ENCODE measurements at regions not wholly inside any gene's neighbourhood (a gene's known extent, or its start where the extent isn't known, plus 50 kb on each side); places are given as distances from the start of the nearest gene placed in this dataset.

DNA sequence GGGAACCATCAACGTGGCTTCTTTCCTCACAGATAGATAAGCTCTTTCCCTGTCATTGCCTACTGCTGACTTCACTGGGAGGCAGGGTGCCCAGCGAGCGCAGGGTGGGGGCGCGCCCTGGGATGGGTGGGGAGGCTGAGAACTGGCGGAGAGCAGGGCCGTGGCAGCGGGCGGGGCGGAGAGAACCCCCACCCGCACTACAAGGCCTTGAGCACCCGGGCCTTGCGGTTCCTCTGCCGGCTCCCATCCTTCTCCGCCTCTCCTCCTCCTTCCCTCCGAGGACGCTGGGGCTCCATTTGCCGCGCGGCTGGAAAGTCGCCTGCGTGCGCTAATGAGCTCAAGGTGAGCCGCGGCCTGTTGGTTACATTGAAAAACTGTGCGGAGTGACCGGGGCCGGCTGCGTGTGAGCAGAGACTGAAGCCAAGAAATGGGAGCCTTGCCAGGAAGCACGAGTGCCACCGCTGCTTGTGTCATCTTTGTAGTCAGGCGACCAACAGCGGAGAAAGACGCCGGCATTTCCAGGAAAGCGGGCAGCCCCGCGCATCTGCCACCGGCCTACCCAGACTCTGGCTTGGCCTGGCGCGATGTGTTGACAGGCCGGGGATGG, 963.5 kb upstream of the SLC35B3 start:
- TF ChIP-seq POLR2A (IDR thresholded peaks at IDR 0.05) (no peak), CTCF (IDR thresholded peaks at IDR 0.05) (no peak)

Measured in vagina (tissue), 2 donors.